HG03139 (cell line): ENCODE measurements at regions not wholly inside any gene's neighbourhood (a gene's known extent, or its start where the extent isn't known, plus 50 kb on each side); places are given as distances from the start of the nearest gene placed in this dataset.
A peak's percentile ranks its signal among the peaks of the same experiment; 100 is the strongest.
"Not testable (repeated sequence)": the region's sequence is repeated elsewhere in the genome, so short reads cannot be mapped to it uniquely, and the experiment has no call there.

Experiments used
- ATAC-seq: cut with Tn5 transposase; IDR thresholded peaks from one replicate; pipeline ENCODE4 v1.9.1; 2021; ENCODE audit not compliant: unreplicated experiment

DNA sequence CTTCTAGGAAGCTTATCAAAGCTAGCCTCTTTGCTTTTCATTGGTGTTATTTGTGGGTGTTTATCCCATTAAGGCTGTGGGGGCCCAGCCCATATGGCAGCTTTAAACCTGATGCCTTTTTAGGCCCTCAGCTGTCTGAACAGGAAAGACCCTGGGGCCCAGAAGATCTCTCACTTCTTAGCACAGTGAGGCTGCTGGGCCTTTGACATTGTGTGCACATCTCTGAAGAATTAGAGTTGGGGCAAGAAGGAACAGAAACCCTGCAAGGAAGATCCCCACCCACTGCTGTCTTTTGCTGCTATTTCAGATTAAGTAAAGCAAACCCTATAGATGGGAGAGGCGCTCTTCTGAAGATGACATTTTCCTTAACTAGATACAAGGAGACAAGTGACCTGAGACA lies 250.0 kb downstream of the SMAD2 start:
- ATAC-seq = peak; percentile 60

DNA sequence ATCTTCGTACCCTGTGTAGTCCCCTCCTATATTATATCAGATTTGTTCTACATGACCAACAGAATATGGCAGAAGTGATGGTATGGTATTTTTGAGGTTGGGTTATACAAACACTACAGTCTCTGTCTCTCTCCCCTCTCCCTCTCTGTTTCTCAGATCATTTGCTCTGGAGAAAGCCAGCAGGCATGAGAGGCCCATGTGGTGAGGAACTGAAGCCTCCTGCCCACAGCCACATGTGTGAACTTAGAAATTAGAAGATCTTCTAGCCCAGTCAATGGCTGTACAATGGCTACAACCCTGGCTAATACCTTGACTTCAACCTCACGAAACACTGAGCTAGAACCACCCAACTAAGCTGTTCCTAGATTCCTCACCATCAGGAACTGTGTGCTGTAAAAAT lies 250.6 kb downstream of the SMAD2 start:
- no peak for ATAC-seq

DNA sequence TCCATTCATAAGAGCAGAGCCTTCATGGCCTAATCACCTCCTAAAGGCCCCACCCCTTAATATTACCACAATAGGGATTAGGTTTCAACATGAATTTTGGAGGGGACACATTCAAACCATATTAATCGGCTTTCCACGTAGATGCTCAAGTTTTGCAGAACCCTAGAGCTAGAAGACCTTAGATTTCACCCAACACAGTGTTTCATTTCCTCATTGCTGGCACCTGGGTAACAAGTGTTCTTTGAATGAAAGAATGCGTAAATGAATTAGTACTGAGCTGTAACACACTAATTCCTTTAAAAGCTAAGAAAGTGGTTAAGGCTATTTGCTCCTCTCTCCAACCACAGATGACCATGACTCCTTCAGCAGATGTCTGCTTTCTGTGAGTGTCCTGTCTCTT lies 252.5 kb downstream of the SMAD2 start:
- ATAC-seq = no peak

DNA sequence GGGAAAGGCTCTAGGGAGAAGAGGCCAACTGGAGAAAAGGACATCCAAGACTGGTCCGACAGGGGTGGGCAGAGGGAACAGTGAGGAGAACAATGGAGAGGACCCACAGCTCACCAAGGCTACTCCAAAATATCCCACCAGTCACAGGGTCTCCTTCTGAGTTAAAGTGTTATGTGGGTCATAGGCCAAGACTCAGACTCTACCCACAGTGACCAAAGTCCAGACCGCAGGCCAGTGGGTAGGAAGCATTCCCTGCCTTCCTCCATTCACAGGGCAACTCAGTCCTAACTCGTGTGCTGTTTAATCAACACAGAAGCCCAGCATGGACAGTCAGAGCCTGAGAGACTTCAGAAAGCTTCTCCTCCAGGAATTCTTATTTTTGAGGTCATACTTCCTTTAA lies 260.6 kb downstream of the SMAD2 start:
- no peak for ATAC-seq

DNA sequence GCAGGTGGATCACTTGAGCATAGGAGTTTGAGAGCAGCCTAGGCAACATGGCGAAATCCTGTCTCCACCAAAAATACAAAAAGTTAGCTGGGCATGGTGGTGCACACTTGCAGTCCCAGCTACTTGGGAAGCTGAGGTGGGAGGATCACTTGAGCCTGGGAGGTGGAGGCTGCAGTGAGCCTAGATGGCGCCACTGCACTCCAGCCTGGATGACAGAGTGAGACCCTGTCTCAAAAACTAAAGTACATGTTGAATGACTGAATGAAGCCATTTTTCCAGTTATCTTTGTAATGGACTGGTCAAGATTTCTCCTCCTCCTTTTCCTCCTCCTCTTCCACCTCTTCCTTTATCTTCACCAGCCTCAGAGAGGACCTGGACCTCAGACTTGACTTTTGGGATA lies 272.0 kb downstream of the SMAD2 start:
- ATAC-seq = no peak

DNA sequence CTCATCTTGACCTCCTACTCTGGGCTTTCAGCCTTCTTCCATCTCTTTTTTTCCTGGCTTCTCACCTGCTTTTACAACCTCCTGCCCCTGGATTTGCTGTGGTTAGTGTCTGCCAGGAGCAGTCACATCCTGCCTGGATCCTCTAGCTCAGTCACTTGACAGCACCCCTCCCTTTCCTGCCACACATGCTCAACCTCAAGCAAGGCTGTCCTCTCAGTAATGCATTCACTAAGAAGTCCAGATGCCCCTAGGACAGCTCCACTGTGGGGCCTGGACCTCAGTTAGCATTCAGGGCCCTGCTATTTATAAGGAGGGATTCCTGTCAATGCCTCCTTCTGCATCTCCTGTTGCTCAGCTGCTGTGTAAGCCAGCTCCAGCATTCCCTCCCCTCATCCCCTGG lies 275.5 kb downstream of the SMAD2 start:
- ATAC-seq = no peak

DNA sequence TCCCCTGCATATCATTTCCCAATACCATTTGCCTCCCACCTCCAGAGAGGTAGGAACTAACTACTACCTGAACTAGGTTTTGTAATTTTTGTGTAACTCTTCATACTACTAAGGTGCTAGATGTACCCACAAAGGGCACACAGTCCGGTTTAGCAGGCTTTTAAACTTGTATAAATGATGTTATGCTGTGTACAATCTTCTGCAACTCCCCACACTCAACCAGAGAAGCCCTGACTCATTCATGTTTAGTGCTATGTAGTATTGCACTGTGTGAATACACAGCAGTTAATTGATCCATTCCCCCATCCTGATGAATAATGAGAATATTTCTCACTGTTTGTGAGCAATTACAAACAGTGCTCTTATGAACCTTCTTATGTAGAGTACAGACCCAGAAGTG lies 285.6 kb downstream of the SMAD2 start:
- no peak for ATAC-seq

DNA sequence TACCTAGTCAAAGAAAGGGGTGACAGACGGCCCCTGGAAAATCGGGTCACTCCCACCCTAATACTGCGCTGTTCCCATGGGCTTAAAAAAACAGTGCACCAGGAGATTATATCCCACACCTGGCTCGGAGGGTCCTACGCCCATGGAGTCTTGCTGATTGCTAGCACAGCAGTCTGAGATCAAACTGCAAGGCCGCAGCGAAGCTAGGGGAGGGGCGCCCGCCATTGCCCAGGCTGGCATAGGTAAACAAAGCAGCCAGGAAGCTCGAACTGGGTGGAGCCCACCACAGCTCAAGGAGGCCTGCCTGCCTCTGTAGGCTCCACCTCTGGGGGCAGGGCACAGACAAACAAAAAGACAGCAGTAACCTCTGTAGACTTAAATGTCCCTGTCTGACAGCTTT lies 292.9 kb downstream of the SMAD2 start:
- ATAC-seq = not testable (repeated sequence)

DNA sequence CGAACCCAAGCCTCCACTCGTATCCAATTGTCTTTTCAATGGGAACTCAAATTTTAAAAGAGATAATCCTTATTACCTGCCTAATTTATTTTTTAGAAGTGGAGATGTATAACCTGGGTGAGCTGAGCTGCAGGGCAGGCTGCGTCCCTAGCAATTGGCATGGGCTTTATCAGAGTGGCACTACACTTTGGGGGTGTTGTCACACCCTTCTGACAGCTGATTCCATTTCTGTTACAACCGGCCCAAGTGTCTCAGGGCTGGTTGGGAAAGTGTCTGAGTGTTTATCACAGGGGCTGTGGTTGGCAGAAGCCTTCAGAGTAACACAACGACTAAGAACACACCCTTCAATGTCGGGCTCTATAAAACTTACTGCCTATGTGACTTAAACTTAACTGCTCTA lies 295.0 kb downstream of the SMAD2 start:
- ATAC-seq = no peak

DNA sequence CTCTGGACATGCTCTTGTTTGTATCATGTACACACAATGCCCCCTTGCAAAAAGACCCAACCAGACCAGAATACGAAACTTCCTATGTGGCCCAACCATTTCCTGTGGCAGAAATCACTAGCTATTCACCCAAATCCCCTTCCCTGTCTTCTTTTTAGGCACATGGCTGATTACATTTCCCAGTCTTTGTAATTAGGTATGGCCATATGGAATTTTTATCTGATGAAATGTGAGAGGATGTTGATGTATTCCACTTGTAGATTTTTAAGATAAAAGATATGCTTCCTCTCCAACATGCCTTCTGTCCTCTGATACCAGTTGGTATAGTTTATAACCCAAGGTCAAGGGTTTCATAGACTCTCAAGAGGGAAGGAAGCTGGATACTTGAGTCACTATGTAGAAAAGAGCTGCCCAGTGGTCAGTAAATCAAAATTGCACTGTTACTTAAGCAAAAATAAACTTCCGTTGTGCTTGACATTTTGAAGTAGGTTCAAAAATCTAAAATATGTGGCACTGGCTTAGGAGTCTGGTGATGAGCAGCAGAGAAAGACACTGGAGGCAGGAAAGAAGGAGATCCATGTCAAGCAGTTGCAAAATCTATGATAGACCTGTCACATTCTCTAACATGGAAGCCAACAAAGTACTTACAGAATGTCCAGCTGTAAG lies 297.4 kb downstream of the SMAD2 start:
- no peak for ATAC-seq

DNA sequence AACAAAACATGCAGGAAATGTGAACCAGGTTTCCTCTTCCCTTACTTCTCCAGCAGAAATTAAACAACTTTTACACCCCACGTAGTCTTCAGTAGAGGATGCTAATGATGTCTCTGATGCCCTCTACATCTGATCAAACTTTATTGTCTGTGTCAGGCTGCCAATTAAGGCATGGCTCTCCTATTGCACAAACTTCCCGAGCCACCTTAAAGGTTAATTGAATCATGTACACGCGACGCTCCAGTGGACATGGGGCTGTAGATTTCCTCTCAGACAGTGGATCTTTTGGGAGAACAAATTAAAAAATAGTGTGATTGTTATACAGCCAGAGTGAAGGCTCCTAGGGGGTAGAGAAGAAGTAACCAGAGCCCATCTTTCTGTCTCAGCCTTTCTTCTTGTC lies 301.6 kb downstream of the SMAD2 start:
- no peak for ATAC-seq

DNA sequence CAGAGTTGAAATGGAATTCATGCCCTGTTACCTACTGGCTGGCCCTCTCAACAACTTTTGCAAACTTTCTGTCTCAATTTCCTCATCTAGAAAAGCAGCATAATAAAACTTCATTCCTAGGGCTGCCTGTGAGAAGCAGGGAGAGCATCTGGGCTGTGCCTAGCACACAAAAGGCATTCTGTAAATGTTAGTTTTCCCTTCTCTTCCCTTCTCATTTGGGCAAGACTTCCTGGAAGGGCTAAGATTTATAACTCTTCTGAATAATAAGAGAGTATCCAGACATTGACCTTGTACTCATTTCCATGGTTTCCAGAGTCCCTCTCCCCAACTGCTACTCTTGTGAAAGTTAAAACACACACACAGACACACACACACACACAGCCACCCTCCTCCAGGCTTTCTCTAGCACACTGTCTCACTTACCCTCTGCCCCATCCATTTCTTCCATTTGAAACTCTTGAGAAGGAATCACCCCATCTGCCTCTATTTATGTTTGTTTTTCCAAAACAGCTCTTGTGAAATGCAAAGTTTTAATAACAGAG lies 302.1 kb downstream of the SMAD2 start:
- no peak for ATAC-seq

DNA sequence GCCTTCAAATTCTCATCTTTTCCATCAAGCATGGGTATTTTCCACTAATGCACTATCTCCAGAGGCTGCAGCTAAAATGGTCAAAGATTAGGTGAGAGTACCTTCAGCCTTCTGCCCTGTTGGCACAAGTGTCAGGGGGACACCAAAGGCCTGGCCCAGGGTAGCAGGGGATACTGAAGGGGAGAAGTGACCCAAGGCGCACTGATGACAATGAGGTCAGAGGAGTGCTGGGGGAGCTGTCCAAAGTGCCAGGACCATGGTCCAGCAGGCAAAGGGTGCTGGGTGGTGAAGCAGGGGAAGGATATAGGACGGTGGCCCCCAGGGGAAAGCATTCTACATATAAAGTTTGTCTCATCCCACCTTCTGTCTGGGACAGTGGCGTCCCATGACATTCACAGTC lies 303.4 kb downstream of the SMAD2 start:
- no peak for ATAC-seq

DNA sequence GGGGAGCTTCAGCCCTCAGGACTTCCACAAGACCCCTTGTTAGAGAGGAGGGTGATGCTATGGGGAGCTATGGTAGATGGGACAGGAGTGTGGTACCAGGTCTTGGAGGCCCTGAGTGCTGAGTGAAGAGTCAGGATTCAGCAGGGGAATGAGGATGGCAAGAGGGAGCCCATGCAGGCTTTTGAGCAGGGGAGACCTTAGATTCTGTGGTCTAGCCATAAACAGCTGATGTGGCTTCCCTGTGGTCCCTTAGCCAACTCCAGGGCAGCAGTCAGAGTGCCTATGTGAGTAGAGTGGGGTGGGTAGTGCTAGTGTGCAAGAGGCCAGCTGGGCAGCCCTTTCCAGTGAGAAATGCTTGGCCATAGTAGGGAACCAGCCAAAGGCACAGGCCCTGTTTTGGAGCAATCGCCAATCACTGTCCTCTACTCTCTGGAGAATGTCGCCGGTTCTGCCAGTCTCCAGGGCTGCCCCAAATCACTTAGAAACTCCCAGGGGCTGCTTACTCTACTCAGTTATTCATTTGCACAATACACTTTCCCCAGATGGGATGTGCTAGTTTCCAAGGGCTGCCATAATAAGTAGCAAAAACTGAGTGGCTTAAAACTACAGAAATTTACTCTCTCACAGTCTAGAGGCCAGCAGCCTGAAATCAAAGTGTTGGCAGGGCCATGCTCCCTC lies 310.5 kb downstream of the SMAD2 start:
- ATAC-seq = no peak

DNA sequence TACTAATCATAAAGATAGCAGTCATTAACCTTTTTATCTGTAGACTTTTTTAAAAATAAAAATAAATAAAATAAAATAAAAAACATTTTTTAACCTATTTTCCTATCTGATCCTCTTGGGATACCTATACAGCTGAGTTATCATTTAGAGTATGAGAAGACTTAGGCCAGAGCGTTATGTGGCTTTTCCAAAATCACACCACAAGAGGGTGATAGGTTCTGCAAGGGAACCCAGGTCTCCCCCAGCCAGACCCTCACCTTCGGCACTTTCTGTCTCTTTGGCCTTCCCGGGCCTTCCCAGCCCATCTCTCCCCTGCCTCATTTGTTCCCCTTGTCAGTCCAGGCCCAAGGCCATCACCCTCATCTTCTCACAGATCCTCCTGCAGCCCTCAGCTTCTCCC lies 311.7 kb downstream of the SMAD2 start:
- ATAC-seq = no peak

DNA sequence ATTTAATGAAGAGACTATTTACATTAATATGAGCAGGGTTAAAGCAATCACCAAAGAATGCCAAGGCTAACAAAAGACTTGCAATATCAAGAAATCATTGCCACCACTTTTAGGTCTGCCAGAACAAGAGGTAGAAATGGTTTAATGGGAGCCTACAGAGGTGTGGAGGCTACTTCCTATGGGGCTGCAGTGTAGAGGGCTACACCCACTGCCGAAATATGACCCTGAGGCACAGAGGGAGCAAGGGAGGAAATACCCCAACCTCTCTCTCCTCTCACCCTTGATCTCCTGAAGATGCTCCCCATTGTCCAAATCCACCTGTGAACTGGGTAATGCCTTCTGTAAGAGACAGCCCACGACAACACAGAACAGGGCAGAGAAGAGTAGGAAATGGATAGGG lies 315.4 kb downstream of the SMAD2 start:
- no peak for ATAC-seq

DNA sequence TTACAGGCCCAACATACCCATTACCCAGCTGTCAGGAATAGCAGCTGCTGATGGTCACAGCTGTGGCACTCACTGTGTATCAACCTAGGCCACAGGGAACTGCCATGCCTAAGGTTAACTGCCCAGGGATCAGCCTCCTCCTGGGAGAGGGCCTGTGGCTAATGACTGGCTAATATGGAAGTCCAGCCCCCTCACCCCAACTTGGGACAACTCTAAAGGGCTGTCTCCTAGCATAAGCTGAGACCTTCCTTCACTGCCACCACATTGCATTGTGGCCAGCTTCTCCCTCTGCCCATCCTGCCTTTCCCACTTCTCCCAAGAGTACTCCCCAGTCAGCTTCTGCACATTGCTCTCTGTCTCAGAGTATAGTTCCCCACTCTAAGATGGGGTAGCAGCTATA lies 316.5 kb downstream of the SMAD2 start:
- ATAC-seq = no peak

DNA sequence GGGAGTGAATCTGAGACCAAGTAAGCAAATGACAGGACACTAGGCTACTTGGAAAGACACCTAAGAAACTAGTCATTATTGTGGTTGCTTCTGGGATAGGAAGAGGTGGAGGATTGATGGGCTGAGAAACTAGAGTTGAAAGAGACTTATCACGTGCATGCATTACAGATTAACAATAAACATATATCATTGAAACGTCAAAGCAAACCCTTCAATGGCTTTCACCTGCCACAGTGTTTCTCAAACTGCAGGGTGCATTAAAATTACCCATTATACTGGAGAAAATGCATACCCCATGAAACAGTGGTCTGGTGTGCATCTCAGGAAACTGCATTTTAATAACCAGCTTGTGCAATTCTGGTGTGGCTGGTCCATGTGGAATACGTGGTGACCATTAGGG lies 318.8 kb downstream of the SMAD2 start:
- no peak for ATAC-seq

DNA sequence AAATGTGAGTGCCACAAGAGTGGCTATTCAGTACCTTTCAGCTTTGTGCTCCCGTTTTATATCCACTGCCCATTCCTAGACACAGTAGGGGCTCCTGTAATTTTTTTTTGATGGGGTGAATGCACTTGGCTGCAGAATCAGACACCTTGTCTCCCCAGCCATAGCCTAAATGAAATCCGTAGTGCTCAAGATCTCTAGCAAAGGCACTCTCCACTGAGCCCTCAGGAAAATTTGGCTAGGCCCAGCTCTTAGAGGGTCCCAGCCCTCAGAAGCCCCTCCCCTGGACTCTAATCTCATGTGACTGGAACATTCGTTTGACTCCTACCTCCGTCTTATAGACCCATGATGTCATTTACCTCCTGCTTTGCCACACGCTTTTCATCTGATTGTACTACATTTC lies 323.9 kb downstream of the SMAD2 start:
- no peak for ATAC-seq

DNA sequence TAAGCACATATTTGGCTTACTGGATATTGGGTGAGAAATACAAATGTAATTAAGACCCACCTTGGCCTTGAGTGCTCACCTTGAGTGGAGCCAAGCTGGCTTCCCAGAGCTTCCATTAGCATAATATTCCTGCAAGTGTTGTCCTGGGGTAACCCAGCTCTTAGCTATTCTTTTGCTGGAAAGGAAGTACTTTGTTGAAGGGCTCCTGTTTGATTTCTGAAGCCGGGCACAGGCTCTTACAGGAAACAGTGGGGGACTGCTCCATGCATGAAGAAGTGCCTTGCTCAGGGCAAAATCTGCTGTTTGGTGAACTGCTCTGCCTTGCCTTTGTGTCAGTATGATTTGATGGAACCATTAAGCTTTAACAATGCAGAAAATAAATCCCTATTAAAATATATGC lies 325.4 kb downstream of the SMAD2 start:
- no peak for ATAC-seq

DNA sequence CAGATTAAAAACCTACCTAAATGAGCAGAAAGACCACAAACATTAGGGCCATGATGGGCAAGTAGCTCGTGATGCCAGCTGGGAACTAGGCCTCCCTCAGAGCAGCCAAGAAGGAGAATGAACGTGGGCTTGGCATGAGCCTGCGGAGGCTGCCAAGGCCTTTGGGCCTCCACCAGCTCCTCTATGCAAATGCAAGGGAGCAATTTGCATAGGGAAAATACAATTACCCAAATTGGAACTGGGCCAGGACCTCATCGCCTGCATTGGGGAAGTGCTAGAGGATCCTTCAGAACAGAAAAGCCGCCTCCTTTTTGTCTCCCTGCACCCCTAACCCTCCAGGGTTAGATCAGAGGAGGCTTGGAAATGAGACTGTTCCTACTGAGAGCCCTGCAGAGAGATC lies 326.4 kb downstream of the SMAD2 start:
- ATAC-seq = no peak

DNA sequence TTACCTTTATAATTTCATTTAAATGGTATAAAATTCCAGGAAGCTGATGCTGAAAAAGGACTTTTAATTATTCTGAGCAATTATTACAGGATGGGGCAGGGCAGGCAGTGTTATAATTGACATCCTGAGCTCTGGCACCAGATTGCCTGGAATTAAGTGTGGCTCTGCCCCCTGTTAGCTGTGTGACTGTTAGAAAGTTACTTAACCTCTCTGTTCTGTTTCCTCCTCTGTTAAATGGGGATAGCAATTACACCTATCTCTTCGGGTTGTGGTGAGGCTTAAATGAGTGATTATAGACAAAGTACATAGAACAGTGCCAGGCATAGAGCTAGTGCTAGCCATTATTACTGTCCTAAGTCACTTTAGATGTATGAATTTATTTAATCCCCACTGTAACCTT lies 327.3 kb downstream of the SMAD2 start:
- no peak for ATAC-seq
